Ectodermal cell (in vitro differentiated cells): ENCODE measurements at regions not wholly inside any gene's neighbourhood (a gene's known extent, or its start where the extent isn't known, plus 50 kb on each side); places are given as distances from the start of the nearest gene placed in this dataset.

ENCODE experiments used
- H3K27ac ChIP-seq: 2 replicates; pipeline ENCODE4 v1.7.0; 2013; ENCODE audit warnings: mild to moderate bottlenecking, low read depth, low read length; ENCODE audit not compliant: insufficient read depth, poor library complexity, severe bottlenecking
- H3K27me3 ChIP-seq: 2 replicates; pipeline ENCODE4 v1.7.0; 2013; ENCODE audit warnings: mild to moderate bottlenecking, low read length; ENCODE audit not compliant: insufficient read depth, control insufficient read depth, poor library complexity, severe bottlenecking
- H3K36me3 ChIP-seq: one replicate; pipeline ENCODE4 v1.7.0; 2013; ENCODE audit warnings: low read length; ENCODE audit not compliant: control insufficient read depth, insufficient read depth
- H3K4me1 ChIP-seq: one replicate; pipeline ENCODE4 v1.7.0; 2013; ENCODE audit warnings: low read length; ENCODE audit not compliant: control insufficient read depth, insufficient read depth
- H3K4me3 ChIP-seq: 2 replicates; pipeline ENCODE4 v1.7.0; 2013; ENCODE audit warnings: low read depth, low read length, control low read depth; ENCODE audit not compliant: insufficient read depth
- H3K9me3 ChIP-seq: 2 replicates; pipeline ENCODE4 v1.7.0; 2013; ENCODE audit warnings: mild to moderate bottlenecking, low read length, moderate library complexity; ENCODE audit not compliant: control insufficient read depth
- WGBS, 2 experiments: methylation state at CpG; one replicate each; pipeline ENCODE4 v1.1.7; 2013; ENCODE audit warnings: missing lambda C conversion rate in 2 of 2; 5-methylcytosine and 5-hydroxymethylcytosine counted together

GRCh38 chr17:79355165-79355564, 255.7 kb downstream of the RBFOX3 start:
- Histone ChIP-seq H3K36me3 (no peaks in the 10 kb centered on the region), H3K27ac (no peak overlapping the region), H3K27me3 (no peaks in the 10 kb centered on the region), H3K9me3 (no peaks in the 10 kb centered on the region), H3K4me3 (no peak overlapping the region), H3K4me1 (no peaks in the 10 kb centered on the region)
- 86 to 88% methylated on average over 12 of the region's 12 CpGs for WGBS, 2 experiments

- no peaks in the 10 kb centered on the region for H3K4me1 ChIP-seq
- WGBS, 2 experiments = 90 to 93% methylated on average over 15 of the region's 15 CpGs
- no peak overlapping the region for H3K27ac ChIP-seq
- H3K36me3 ChIP-seq = no peaks in the 10 kb centered on the region
- no peaks in the 10 kb centered on the region for H3K27me3 ChIP-seq
- no peak overlapping the region for H3K4me3 ChIP-seq
- no peaks in the 10 kb centered on the region for H3K9me3 ChIP-seq
These were observed 256.6 kb downstream of the RBFOX3 start for GRCh38 chr17:79354173-79354820.

DNA sequence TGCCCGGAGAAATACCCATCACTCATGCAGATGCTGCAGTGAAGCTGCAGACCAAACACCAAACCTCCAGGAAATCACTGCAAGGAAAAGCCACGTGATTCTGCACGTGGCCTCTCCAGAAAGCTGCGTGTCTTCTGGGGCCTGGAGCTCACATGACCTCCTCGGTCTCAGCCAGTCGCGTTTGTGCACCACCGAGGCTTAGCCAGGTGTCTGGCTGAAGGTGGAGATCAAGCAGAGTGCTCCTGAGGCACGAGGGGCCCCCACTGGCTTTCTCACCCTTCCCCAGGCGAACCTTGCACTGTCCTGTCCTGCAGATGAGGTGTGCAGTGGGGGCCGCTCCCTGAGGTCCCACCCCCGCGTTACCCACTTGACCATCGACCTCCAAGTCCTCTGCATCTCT, 257.3 kb downstream of the RBFOX3 start:
- Histone ChIP-seq H3K4me3 (no peak overlapping the region), H3K4me1 (no peaks in the 10 kb centered on the region), H3K9me3 (no peaks in the 10 kb centered on the region), H3K27me3 (no peaks in the 10 kb centered on the region), H3K36me3 (no peaks in the 10 kb centered on the region), H3K27ac (no peak overlapping the region)
- WGBS, 2 experiments = 88 to 92% methylated on average over 14 of the region's 14 CpGs

GRCh38 chr17:79353016-79353415, 257.8 kb downstream of the RBFOX3 start:
- H3K4me1 ChIP-seq = no peaks in the 10 kb centered on the region
- H3K36me3 ChIP-seq = no peaks in the 10 kb centered on the region
- H3K4me3 ChIP-seq = no peak overlapping the region
- WGBS, 2 experiments = 87 to 89% methylated on average over 8 of the region's 8 CpGs
- H3K27ac ChIP-seq = no peak overlapping the region
- H3K9me3 ChIP-seq = no peaks in the 10 kb centered on the region
- H3K27me3 ChIP-seq = no peaks in the 10 kb centered on the region

DNA sequence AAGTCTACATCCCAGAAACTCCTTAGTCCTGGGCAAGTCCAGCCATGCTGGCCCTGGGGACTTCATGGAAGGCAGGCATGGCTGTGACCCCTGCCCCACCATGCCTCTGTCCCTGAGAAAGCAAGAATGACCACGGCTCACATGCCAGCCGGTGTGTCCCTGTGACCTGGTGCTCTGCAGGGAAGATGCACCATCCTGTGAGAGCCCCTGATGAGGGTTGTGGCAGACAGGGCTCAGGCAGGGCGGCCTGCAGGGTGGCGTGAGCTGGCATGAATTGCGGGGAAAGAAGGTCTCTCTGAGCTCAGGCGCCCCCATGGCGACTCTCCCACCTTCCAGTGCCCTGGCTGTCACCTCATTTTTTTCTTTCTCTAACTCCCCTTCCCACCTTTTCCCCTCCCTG, 260.3 kb downstream of the RBFOX3 start:
- Histone ChIP-seq H3K9me3 (no peaks in the 10 kb centered on the region), H3K4me1 (no peaks in the 10 kb centered on the region), H3K36me3 (no peaks in the 10 kb centered on the region), H3K4me3 (no peak overlapping the region), H3K27ac (no peak overlapping the region), H3K27me3 (no peaks in the 10 kb centered on the region)
- 89 to 93% methylated on average over 7 of the region's 7 CpGs for WGBS, 2 experiments

DNA sequence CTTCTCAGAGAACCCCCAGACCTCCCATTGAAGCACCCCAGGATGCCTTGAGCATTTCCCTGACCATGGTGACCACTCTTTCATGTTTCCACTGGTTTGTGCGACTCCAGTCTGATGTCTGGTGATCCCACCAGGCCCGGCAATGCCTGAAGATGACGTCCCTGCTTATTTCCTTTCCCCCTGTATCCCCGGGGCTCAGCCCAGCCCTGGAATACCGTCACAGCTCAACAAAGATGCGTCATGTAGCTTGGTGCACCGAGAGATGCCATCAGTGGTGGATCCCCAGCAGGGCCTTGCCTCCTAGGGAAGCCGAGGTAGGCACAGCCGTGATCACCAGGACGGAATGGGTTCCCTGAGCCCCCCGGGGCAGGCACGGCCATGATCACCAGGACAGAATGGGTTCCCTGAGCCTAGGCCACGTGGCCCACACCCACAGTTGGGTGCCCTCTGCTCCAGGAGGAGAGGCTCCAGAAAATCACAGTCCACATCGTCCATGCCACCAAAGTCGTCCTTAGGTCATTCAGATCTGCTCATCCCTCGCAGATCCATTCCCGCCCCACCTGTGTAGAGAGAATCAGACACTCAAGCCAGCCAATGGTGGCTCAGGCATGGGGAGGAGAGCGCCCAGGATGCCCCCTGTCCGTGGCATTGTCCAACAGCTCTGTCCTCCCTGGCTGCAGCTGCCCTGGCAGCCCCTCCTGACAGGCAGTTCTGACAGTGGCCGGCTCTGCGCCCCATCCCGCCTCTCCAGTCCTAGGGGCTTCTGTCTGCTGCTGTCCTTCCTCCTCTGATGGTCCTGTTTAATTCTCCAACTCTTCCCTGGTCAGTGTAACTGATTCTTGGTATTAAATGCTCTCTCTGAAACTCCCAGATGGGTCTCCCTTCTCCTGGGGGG, 261.1 kb downstream of the RBFOX3 start:
- no peaks in the 10 kb centered on the region for H3K27me3 ChIP-seq
- WGBS, 2 experiments = 90 to 91% methylated on average over 22 of the region's 22 CpGs
- H3K4me1 ChIP-seq = no peaks in the 10 kb centered on the region
- no peaks in the 10 kb centered on the region for H3K9me3 ChIP-seq
- no peaks in the 10 kb centered on the region for H3K36me3 ChIP-seq
- no peak overlapping the region for H3K4me3 ChIP-seq
- no peak overlapping the region for H3K27ac ChIP-seq

DNA sequence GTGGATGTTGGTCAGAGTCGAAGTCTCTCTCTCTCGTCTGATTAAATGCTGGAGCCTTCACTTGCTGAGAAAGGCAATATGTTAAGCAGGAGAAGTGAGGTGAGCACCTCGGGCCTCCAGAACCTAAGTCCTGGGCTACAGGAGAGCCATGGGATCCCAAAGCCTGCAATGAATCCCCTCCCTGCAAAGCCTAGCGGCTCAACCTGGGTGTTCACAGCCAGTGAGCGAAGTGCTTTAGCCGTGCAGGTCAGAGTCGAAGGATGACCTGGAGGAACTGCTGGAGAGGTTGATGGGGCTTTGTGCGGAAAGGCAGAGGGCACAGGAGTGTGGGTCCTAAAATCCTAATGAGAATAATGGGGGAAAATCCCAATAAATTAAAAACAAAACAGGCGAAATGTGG, 267.8 kb downstream of the ENGASE start:
- H3K27me3 ChIP-seq = no peaks in the 10 kb centered on the region
- 82% methylated on average over 9 of the region's 9 CpGs for WGBS, 2 experiments
- H3K36me3 ChIP-seq = no peaks in the 10 kb centered on the region

GRCh38 chr17:79341816-79342215, 267.2 kb downstream of the ENGASE start:
- Histone ChIP-seq H3K27me3 (no peaks in the 10 kb centered on the region), H3K9me3 (no peaks in the 10 kb centered on the region), H3K36me3 (no peaks in the 10 kb centered on the region), H3K4me3 (no peak overlapping the region), H3K4me1 (no peaks in the 10 kb centered on the region), H3K27ac (no peak overlapping the region)
- 90 to 91% methylated on average over 8 of the region's 8 CpGs for WGBS, 2 experiments

More for the DNA sequence above, 267.8 kb downstream of the ENGASE start:
- Histone ChIP-seq H3K4me3 (no peak overlapping the region), H3K4me1 (no peaks in the 10 kb centered on the region), H3K9me3 (no peaks in the 10 kb centered on the region), H3K27ac (no peak overlapping the region)

GRCh38 chr17:79341222-79341780, 266.7 kb downstream of the ENGASE start:
- Histone ChIP-seq H3K27ac (no peak overlapping the region), H3K9me3 (no peaks in the 10 kb centered on the region), H3K36me3 (no peaks in the 10 kb centered on the region), H3K4me1 (no peaks in the 10 kb centered on the region), H3K4me3 (no peak overlapping the region), H3K27me3 (no peaks in the 10 kb centered on the region)
- 92 to 95% methylated on average over 8 of the region's 8 CpGs for WGBS, 2 experiments
